Spleen (tissue), 11 donors: ENCODE measurements at regions not wholly inside any gene's neighbourhood (a gene's known extent, or its start where the extent isn't known, plus 50 kb on each side); places are given as distances from the start of the nearest gene placed in this dataset.
"Not testable (repeated sequence)": the region's sequence is repeated elsewhere in the genome, so short reads cannot be mapped to it uniquely, and the experiment has no call there.

ENCODE experiments used
- DNase-seq: peaks from one replicate; pipeline ENCODE4 v3.0.0-alpha.2; 2020
- H3K27ac ChIP-seq, 8 donors: fragments of 200-600 bp; sonication (generic) in 7 of 8; 1 replicate in 4 of 8; 2 replicates in 4 of 8; pipeline versions ENCODE4 v1.5.0 to v1.8.0; 2016 to 2021; ENCODE audit warnings: inconsistent platforms in 4 of 8, mild to moderate bottlenecking in 4 of 8, moderate library complexity in 1 of 8
- H3K27me3 ChIP-seq, 7 donors: fragments of 200-600 bp; sonication (generic) in 6 of 7; replicated peaks in 1 of 7; 1 replicate in 4 of 7; 2 replicates in 3 of 7; pipeline versions ENCODE4 v1.5.0 to v1.8.0; 2016 to 2021; ENCODE audit warnings: inconsistent platforms in 3 of 7, mild to moderate bottlenecking in 1 of 7
- H3K36me3 ChIP-seq, 6 donors: fragments of 200-600 bp; sonication (generic) in 5 of 6; 1 replicate in 4 of 6; 2 replicates in 2 of 6; pipeline versions ENCODE4 v1.5.0 to v1.8.0; 2016 to 2021; ENCODE audit warnings: inconsistent platforms in 2 of 6
- H3K4me1 ChIP-seq, 6 donors: fragments of 200-600 bp; sonication (generic) in 5 of 6; 1 replicate in 3 of 6; 2 replicates in 3 of 6; pipeline versions ENCODE4 v1.5.0 to v1.8.0; 2016 to 2021; ENCODE audit warnings: inconsistent platforms in 3 of 6
- H3K4me3 ChIP-seq, 8 donors: fragments of 200-600 bp; sonication (generic) in 7 of 8; 1 replicate in 4 of 8; 2 replicates in 4 of 8; pipeline versions ENCODE4 v1.5.0 to v1.8.0; 2016 to 2021; ENCODE audit warnings: inconsistent platforms in 4 of 8, mild to moderate bottlenecking in 4 of 8, moderate library complexity in 2 of 8
- H3K9me3 ChIP-seq, 8 donors: fragments of 200-600 bp; sonication (generic) in 7 of 8; 1 replicate in 4 of 8; 2 replicates in 4 of 8; pipeline versions ENCODE4 v1.5.0 to v1.8.0; 2016 to 2021; ENCODE audit warnings: inconsistent platforms in 4 of 8
- POLR2A ChIP-seq, 3 donors: fragments of 450-650 bp; IDR thresholded peaks; one replicate each; pipeline ENCODE4 v1.5.1; 2017; ENCODE audit warnings: antibody characterized with exemption in 3 of 3, mild to moderate bottlenecking in 1 of 3
- POLR2AphosphoS5 ChIP-seq, 3 donors: sonication (generic); formaldehyde crosslinking; IDR thresholded peaks; one replicate each; pipeline ENCODE4 v1.5.1; 2017; ENCODE audit warnings: antibody characterized with exemption in 3 of 3
- WGBS, 5 donors: extraction: QIAGEN DNeasy Blood & Tissue Kit in 3 of 5; methylation state at CpG; one replicate each; pipeline versions ENCODE4 v1.1.5 to v1.1.7; 2013 to 2018; 5-methylcytosine and 5-hydroxymethylcytosine counted together
- intact Hi-C: fragments of 100-400 bp; cut with DNase I; formaldehyde crosslinking; loops from one replicate; pipeline ENCODE4 v1.15.0; 2023; ENCODE audit warnings: low total_unique reads
- TF ChIP-seq, protein P1 (sequence below), 11 experiments: fragments of 200-600 bp in 7 of 11; fragments of 450-650 bp in 4 of 11; sonication (generic) in 4 of 11; IDR thresholded peaks in 8 of 11; conservative IDR thresholded peaks in 3 of 11; 1 replicate in 7 of 11; 2 replicates in 4 of 11; pipeline versions ENCODE4 v1.4.0 to v1.8.0; 2016 to 2021; ENCODE audit warnings: antibody characterized with exemption in 11 of 11, inconsistent platforms in 4 of 11, mild to moderate bottlenecking in 1 of 11
- donor health status: healthy with polysubstance abuse.
- donor health status: DM: no; HTN: no; CAD: no; lungs with moderate emphysema.
- donor health status: DM: no; HTN: no; CAD: no.
- donor health status: Bipolar disorder and iron deficiency.
- donor health status: healthy.
- donor health status: DM: no; HTN: no; CAD: no.
- donor health status: DM: yes; HTN: yes; CAD: no.

DNA sequence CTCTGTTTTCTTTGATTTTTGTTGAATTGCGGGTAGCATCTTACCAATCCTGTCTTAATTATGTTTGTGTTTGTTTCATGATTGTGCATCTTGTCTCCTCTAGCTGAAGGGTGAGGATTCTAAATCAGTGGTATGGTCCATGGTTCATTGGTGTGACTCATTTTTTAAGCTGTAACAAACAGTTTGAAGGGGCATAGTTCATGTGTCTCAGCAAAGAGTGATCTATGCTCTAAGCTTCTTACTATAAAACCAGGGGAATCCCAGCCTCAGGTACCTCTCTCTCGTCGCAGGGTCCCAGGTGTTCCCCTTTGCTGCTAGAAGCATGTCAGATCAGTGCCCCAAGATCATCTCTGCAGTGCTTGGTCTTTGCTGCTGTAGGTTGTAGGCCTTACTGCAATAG lies 100.1 kb downstream of the OTUD1 start:
- H3K4me3 ChIP-seq, result no peak overlapping the region
- no peaks in the 10 kb centered on the region for H3K36me3 ChIP-seq
- H3K27ac ChIP-seq, result no peak overlapping the region
- TF ChIP-seq POLR2AphosphoS5 (IDR thresholded peaks at IDR 0.05) (no peak), POLR2A (IDR thresholded peaks at IDR 0.05) (no peak)
- TF ChIP-seq, protein P1, sequence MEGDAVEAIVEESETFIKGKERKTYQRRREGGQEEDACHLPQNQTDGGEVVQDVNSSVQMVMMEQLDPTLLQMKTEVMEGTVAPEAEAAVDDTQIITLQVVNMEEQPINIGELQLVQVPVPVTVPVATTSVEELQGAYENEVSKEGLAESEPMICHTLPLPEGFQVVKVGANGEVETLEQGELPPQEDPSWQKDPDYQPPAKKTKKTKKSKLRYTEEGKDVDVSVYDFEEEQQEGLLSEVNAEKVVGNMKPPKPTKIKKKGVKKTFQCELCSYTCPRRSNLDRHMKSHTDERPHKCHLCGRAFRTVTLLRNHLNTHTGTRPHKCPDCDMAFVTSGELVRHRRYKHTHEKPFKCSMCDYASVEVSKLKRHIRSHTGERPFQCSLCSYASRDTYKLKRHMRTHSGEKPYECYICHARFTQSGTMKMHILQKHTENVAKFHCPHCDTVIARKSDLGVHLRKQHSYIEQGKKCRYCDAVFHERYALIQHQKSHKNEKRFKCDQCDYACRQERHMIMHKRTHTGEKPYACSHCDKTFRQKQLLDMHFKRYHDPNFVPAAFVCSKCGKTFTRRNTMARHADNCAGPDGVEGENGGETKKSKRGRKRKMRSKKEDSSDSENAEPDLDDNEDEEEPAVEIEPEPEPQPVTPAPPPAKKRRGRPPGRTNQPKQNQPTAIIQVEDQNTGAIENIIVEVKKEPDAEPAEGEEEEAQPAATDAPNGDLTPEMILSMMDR (IDR thresholded peaks at IDR 0.05 in 8 of 11, conservative IDR thresholded peaks at IDR 0.05 in 3 of 11), result no peak
- H3K27me3 ChIP-seq, result no peaks in the 10 kb centered on the region
- DNase-seq, result no peak
- H3K4me1 ChIP-seq, result peaks cover 0 to 29% (median 11%) of the 10 kb centered on the region in 6 donors
- intact Hi-C loops, result no loop called here
- WGBS, 5 donors, result 86 to 94% (median 93%) methylated on average over 3 of the region's 3 CpGs
- H3K9me3 ChIP-seq, result no peaks in the 10 kb centered on the region

DNA sequence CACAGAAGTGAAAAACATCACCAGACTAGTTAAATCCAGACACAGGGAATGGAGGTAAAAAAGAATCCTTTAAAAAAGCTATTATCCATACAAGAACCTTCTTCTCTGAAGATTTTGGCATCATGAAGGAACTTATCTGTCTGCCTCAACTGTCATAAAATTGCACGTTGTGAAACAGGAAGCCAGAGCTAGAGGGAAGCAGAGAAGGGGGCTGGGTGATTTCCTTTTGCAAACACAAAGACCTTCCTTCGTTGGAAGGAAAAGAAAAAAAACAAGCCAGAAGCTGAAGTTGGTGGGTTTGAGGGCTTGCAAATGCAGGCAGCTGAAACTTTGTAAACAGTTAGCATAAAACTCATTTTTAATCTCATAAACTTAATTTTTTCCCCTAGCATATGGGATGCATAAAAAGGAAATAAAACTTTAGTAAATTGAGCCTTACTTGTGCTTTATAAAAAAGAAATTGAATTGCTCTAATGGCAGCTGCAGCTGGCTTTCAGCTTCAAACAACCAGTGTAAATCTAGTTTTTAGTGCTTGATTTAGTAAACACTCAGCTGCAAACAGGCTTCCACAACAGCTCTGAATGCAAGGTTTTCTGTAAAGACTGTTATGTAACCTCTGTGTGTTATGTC lies 101.6 kb downstream of the OTUD1 start:
- intact Hi-C loops, result no loop called here
- no peaks in the 10 kb centered on the region for H3K27me3 ChIP-seq

DNA sequence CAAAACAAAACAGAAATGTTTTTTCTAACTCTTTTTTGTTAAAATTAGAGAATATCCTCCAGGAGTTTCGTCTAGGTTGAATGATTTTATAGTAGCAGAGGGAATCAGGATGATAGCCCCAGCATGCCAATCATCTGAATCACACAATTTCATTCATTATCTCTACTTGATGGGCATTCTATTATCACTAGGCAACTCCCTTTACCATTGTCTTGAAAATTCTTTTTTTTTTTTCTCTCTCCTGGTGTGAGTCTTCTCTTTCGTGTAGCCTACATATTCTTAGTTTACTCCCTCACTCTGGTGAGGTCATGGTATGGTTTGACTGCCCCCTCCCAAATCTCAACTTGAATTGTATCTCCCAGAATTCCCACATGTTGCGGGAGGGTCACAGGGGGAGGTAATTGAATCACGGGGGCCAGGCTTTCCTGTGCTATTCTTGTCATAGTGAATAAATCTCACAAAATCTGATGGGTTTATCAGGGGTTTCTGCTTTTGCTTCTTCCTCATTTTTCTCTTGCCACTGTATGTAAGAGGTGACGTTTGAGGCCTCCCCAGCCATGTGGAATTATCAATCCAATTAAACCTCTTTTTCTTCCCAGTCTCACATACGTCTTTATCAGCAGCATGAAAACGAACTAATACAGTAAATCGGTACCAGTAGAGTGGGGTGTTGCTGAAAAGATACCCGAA lies 105.0 kb downstream of the OTUD1 start:
- H3K9me3 ChIP-seq, result no peaks in the 10 kb centered on the region
- TF ChIP-seq POLR2AphosphoS5 (IDR thresholded peaks at IDR 0.05) (no peak), POLR2A (IDR thresholded peaks at IDR 0.05) (no peak)
- TF ChIP-seq, protein P1 (IDR thresholded peaks at IDR 0.05 in 8 of 11, conservative IDR thresholded peaks at IDR 0.05 in 3 of 11), result no peak
- 49 to 63% (median 56%) methylated on average over 9 of the region's 9 CpGs for WGBS, 5 donors
- H3K4me1 ChIP-seq, result peaks cover 0 to 33% (median 11%) of the 10 kb centered on the region in 6 donors
- no peak for DNase-seq
- intact Hi-C loops, result no loop called here
- H3K36me3 ChIP-seq, result no peaks in the 10 kb centered on the region
- no peak overlapping the region for H3K4me3 ChIP-seq
- H3K27ac ChIP-seq, result no peak overlapping the region
- no peaks in the 10 kb centered on the region for H3K27me3 ChIP-seq

More for the DNA sequence above, 101.6 kb downstream of the OTUD1 start:
- no peak for DNase-seq
- H3K4me1 ChIP-seq, result peaks cover 0 to 33% (median 11%) of the 10 kb centered on the region in 6 donors
- 0 to 3% (median 1%) methylated on average over 2 of the region's 2 CpGs for WGBS, 5 donors
- H3K36me3 ChIP-seq, result no peaks in the 10 kb centered on the region
- H3K4me3 ChIP-seq, result no peak overlapping the region
- no peaks in the 10 kb centered on the region for H3K9me3 ChIP-seq
- peak overlapping the region in 6 of 8 donors; percentile 4 to 71 (median 46) for H3K27ac ChIP-seq
- TF ChIP-seq POLR2AphosphoS5 (IDR thresholded peaks at IDR 0.05) (no peak), POLR2A (IDR thresholded peaks at IDR 0.05) (no peak)
- TF ChIP-seq, protein P1 (IDR thresholded peaks at IDR 0.05 in 8 of 11, conservative IDR thresholded peaks at IDR 0.05 in 3 of 11), result no peak

DNA sequence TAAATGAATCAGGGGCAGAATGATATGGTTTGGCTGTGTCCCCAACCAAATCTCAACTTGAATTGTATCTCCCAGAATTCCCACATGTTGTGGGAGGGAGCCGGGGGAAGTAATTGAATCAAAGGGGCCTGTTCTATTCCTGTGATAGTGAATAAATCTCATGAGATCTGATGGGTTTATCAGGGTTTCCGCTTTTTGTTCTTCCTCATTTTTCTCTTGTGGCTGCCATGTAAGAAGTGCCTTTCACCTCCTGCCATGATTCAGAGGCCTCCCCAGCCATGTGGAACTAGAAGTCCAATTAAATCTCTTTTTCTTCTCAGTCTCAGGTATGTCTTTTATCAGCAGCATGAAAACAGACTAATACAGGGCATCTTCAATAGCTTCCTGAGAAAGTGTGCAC lies 107.0 kb downstream of the OTUD1 start:
- peaks cover 0 to 18% (median 1%) of the 10 kb centered on the region in 6 donors for H3K4me1 ChIP-seq
- H3K36me3 ChIP-seq, H3K27ac ChIP-seq, intact Hi-C loops, H3K27me3 ChIP-seq, H3K4me3 ChIP-seq, DNase-seq, H3K9me3 ChIP-seq: not testable (repeated sequence)
- 67 to 75% (median 70%) methylated on average over 2 of the region's 2 CpGs for WGBS, 5 donors
